Ramos (cell line): ENCODE measurements at regions not wholly inside any gene's neighbourhood (a gene's known extent, or its start where the extent isn't known, plus 50 kb on each side); places are given as distances from the start of the nearest gene placed in this dataset.

ENCODE experiments used
- in situ Hi-C: fragments of 300-500 bp; cut with MboI; formaldehyde crosslinking; loops from one replicate; pipeline ENCODE4 v1.14.3; 2022; ENCODE audit warnings: low sequenced_read_pairs; ENCODE audit not compliant: unreplicated experiment

- in situ Hi-C loops: no loop called here
Observed at GRCh38 chr2:64819361-64819760, 165.6 kb upstream of the SERTAD2 start.

- in situ Hi-C loops: no loop called here
Observed at GRCh38 chr2:64819774-64820688, 166.3 kb upstream of the SERTAD2 start.

- in situ Hi-C loops: no loop called here
Observed at GRCh38 chr2:64820901-64821300, 167.2 kb upstream of the SERTAD2 start.

GRCh38 chr2:64823794-64824193 lies 165.4 kb upstream of the SLC1A4 start:
- in situ Hi-C loops: no loop called here

GRCh38 chr2:64825831-64826491 lies 163.2 kb upstream of the SLC1A4 start:
- in situ Hi-C loops: no loop called here

- in situ Hi-C loops: no loop called here
Observed at GRCh38 chr2:64826703-64827102, 162.5 kb upstream of the SLC1A4 start.

- in situ Hi-C loops: no loop called here
Observed at GRCh38 chr2:64828261-64828660, 160.9 kb upstream of the SLC1A4 start.

- in situ Hi-C loops: no loop called here
Observed at GRCh38 chr2:64829525-64829924, 159.7 kb upstream of the SLC1A4 start.

GRCh38 chr2:64831134-64831976 lies 157.8 kb upstream of the SLC1A4 start:
- in situ Hi-C loops: loop anchor here (10.0 kb wide), 1 partner anchor 187 kb away; no protein-coding TSS in a partner anchor

GRCh38 chr2:64831977-64832328 lies 157.2 kb upstream of the SLC1A4 start:
- in situ Hi-C loops: loop anchor here (10.0 kb wide), 1 partner anchor 187 kb away; no protein-coding TSS in a partner anchor

GRCh38 chr2:64832936-64833335 lies 156.3 kb upstream of the SLC1A4 start:
- in situ Hi-C loops: loop anchor here (10.0 kb wide), 1 partner anchor 188 kb away; no protein-coding TSS in a partner anchor

GRCh38 chr2:64836566-64836965 lies 152.6 kb upstream of the SLC1A4 start:
- in situ Hi-C loops: loop anchor here (10.0 kb wide), 1 partner anchor 192 kb away; no protein-coding TSS in a partner anchor

- in situ Hi-C loops: loop anchor here (10.0 kb wide), 1 partner anchor 192 kb away; no protein-coding TSS in a partner anchor
Observed at GRCh38 chr2:64837116-64837731, 152.0 kb upstream of the SLC1A4 start.

GRCh38 chr2:64837925-64838641 lies 151.1 kb upstream of the SLC1A4 start:
- in situ Hi-C loops: loop anchor here (10.0 kb wide), 1 partner anchor 193 kb away; no protein-coding TSS in a partner anchor

- in situ Hi-C loops: loop anchor here (10.0 kb wide), 1 partner anchor 194 kb away; no protein-coding TSS in a partner anchor
Observed at GRCh38 chr2:64838817-64839216, 150.4 kb upstream of the SLC1A4 start.

- in situ Hi-C loops: loop anchor here (10.0 kb wide), 1 partner anchor 195 kb away; no protein-coding TSS in a partner anchor
Observed at GRCh38 chr2:64839844-64840243, 149.4 kb upstream of the SLC1A4 start.

- in situ Hi-C loops: no loop called here
Observed at GRCh38 chr2:64840426-64840881, 148.7 kb upstream of the SLC1A4 start.

GRCh38 chr2:64841461-64841860 lies 147.7 kb upstream of the SLC1A4 start:
- in situ Hi-C loops: no loop called here

GRCh38 chr2:64842030-64842429 lies 147.2 kb upstream of the SLC1A4 start:
- in situ Hi-C loops: no loop called here
